ENCODE measurements at regions not wholly inside any gene's neighbourhood (a gene's known extent, or its start where the extent isn't known, plus 50 kb on each side); places are given as distances from the start of the nearest gene placed in this dataset.

DNA sequence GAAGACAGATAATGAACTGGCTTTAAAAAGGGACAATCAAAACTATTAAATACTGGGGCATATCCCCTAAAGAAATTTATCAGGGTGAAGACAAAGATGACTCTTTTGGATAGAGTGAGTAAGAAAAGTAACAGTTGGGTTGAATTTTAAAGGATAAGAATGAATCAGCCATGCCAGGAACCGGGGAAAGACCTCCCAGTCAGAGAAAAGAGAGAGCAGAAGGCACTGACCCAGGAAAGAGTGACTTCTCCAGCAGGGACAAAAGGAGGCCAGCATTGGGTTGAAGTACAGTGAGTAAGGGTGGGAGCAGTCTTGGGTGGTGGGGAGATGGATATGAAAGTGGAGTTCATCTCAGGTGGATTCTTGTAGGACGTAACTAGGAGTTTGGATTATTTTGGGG is 516.9 kb upstream of the JAG1 start:
- TF ChIP-seq CTCF (IDR thresholded peaks at IDR 0.05; ENCODE audit: insufficient read depth, low read depth, low read length) (no peak), EZH2 (IDR thresholded peaks at IDR 0.05; ENCODE audit: insufficient read depth, low read length) (no peak)
